ENCODE measurements at regions not wholly inside any gene's neighbourhood (a gene's known extent, or its start where the extent isn't known, plus 50 kb on each side); places are given as distances from the start of the nearest gene placed in this dataset.

- no peak for DNase-seq
- TF ChIP-seq EZH2 (optimal IDR thresholded peaks at IDR 0.05; ENCODE audit: low read depth, low read length), result no peak
- no peak for TF ChIP-seq EZH2phosphoT487 (IDR thresholded peaks at IDR 0.05; ENCODE audit: low read length)
- TF ChIP-seq, protein P1, sequence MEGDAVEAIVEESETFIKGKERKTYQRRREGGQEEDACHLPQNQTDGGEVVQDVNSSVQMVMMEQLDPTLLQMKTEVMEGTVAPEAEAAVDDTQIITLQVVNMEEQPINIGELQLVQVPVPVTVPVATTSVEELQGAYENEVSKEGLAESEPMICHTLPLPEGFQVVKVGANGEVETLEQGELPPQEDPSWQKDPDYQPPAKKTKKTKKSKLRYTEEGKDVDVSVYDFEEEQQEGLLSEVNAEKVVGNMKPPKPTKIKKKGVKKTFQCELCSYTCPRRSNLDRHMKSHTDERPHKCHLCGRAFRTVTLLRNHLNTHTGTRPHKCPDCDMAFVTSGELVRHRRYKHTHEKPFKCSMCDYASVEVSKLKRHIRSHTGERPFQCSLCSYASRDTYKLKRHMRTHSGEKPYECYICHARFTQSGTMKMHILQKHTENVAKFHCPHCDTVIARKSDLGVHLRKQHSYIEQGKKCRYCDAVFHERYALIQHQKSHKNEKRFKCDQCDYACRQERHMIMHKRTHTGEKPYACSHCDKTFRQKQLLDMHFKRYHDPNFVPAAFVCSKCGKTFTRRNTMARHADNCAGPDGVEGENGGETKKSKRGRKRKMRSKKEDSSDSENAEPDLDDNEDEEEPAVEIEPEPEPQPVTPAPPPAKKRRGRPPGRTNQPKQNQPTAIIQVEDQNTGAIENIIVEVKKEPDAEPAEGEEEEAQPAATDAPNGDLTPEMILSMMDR (IDR thresholded peaks at IDR 0.05; ENCODE audit: low read length), result no peak
- no peaks in the 10 kb centered on the region for H3K4me1 ChIP-seq (ENCODE audit: low read length)
Measured at GRCh38 chr13:111646456-111646855, 326.0 kb downstream of the TEX29 start.

DNA sequence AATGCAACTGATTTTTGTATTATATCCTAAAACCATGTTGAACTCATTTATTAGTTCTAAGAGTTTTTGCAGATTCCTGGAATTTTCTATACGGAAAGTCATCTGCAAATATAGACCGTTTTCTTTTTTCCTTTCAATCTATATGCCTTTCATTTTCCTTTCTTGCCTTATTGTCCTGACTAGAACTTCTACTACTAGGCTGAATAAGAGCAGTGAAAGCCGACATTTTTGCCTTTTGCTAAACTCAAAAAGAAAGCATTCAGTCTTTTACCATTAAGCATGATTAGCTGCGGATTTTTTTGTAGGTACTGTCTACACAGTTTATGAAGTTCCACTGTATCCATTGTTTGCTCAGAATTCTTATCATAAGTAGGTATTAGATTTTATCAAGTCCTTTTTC lies 328.4 kb downstream of the TEX29 start:
- Histone ChIP-seq H3K79me2 (ENCODE audit: low read length) (no peaks in the 10 kb centered on the region), H3K9me3 (replicated peaks; ENCODE audit: insufficient read depth, low read length) (no peaks in the 10 kb centered on the region), H3K36me3 (replicated peaks; ENCODE audit: insufficient read depth, low read length) (no peaks in the 10 kb centered on the region), H3K27ac (ENCODE audit: low read length) (no peak overlapping the region), H4K20me1 (ENCODE audit: insufficient read depth, low read length) (no peaks in the 10 kb centered on the region), H3K4me3 (ENCODE audit: low read length) (no peak overlapping the region), H2AFZ (ENCODE audit: low read length) (no peak overlapping the region), H3K9ac (ENCODE audit: low read length) (no peak overlapping the region), H3F3A (ENCODE audit: insufficient read depth, low read length) (no peaks in the 10 kb centered on the region), H3K9me2 (replicated peaks; ENCODE audit: insufficient read depth, low read length) (no peaks in the 10 kb centered on the region), H3K27me3 (replicated peaks; ENCODE audit: insufficient read depth, low read length) (no peaks in the 10 kb centered on the region), H3K4me2 (ENCODE audit: low read depth, low read length) (no peak overlapping the region), H3K4me1 (ENCODE audit: low read length) (no peaks in the 10 kb centered on the region)
- no peak for TF ChIP-seq EZH2 (optimal IDR thresholded peaks at IDR 0.05; ENCODE audit: low read depth, low read length)
- TF ChIP-seq EZH2phosphoT487 (IDR thresholded peaks at IDR 0.05; ENCODE audit: low read length), result no peak
- TF ChIP-seq, protein P1 (IDR thresholded peaks at IDR 0.05; ENCODE audit: low read length), result no peak
- DNase-seq, result no peak

More at GRCh38 chr13:111646456-111646855, 326.0 kb downstream of the TEX29 start:
- H3F3A ChIP-seq (ENCODE audit: insufficient read depth, low read length), result no peaks in the 10 kb centered on the region
- no peak overlapping the region for H3K9ac ChIP-seq (ENCODE audit: low read length)
- H3K27me3 ChIP-seq (replicated peaks; ENCODE audit: insufficient read depth, low read length), result no peaks in the 10 kb centered on the region
- H3K9me2 ChIP-seq (replicated peaks; ENCODE audit: insufficient read depth, low read length), result no peaks in the 10 kb centered on the region
- H3K4me3 ChIP-seq (ENCODE audit: low read length), result no peak overlapping the region
- no peaks in the 10 kb centered on the region for H3K9me3 ChIP-seq (replicated peaks; ENCODE audit: insufficient read depth, low read length)
- H3K27ac ChIP-seq (ENCODE audit: low read length), result no peak overlapping the region
- H2AFZ ChIP-seq (ENCODE audit: low read length), result no peak overlapping the region
- H3K36me3 ChIP-seq (replicated peaks; ENCODE audit: insufficient read depth, low read length), result no peaks in the 10 kb centered on the region
- no peaks in the 10 kb centered on the region for H4K20me1 ChIP-seq (ENCODE audit: insufficient read depth, low read length)
- H3K4me2 ChIP-seq (ENCODE audit: low read depth, low read length), result no peak overlapping the region
- no peaks in the 10 kb centered on the region for H3K79me2 ChIP-seq (ENCODE audit: low read length)

DNA sequence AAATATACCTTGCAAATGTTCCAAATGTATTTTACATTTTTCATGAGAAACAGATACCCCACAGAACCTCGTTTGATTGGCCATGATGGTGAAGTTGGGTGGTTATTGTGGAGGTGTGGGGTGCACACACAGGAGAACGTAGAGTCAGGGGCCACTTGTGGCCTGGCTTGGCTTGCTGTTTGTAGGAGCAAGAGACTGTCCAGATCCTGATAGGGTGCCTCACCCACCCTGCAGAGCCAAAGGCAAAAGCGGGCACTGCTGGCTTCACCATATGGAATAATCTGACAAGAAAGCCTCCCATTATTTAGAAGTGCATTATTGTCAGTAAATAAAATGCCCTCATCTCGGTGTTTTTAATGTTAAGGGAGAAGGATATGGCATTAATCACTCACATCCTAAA lies 330.2 kb downstream of the TEX29 start:
- Histone ChIP-seq H3K4me3 (ENCODE audit: low read length) (no peak overlapping the region), H2AFZ (ENCODE audit: low read length) (no peak overlapping the region), H3K27me3 (replicated peaks; ENCODE audit: insufficient read depth, low read length) (no peaks in the 10 kb centered on the region), H3K9me2 (replicated peaks; ENCODE audit: insufficient read depth, low read length) (no peaks in the 10 kb centered on the region), H3K9me3 (replicated peaks; ENCODE audit: insufficient read depth, low read length) (no peaks in the 10 kb centered on the region), H3K79me2 (ENCODE audit: low read length) (no peaks in the 10 kb centered on the region), H3K9ac (ENCODE audit: low read length) (no peak overlapping the region), H4K20me1 (ENCODE audit: insufficient read depth, low read length) (no peaks in the 10 kb centered on the region), H3F3A (ENCODE audit: insufficient read depth, low read length) (no peaks in the 10 kb centered on the region), H3K27ac (ENCODE audit: low read length) (no peak overlapping the region), H3K4me2 (ENCODE audit: low read depth, low read length) (no peak overlapping the region), H3K36me3 (replicated peaks; ENCODE audit: insufficient read depth, low read length) (no peaks in the 10 kb centered on the region), H3K4me1 (ENCODE audit: low read length) (no peaks in the 10 kb centered on the region)
- DNase-seq, result no peak
- TF ChIP-seq, protein P1 (IDR thresholded peaks at IDR 0.05; ENCODE audit: low read length), result no peak
- TF ChIP-seq EZH2phosphoT487 (IDR thresholded peaks at IDR 0.05; ENCODE audit: low read length) (no peak), EZH2 (optimal IDR thresholded peaks at IDR 0.05; ENCODE audit: low read depth, low read length) (no peak)
